DOHH2 (cell line): ENCODE measurements at regions not wholly inside any gene's neighbourhood (a gene's known extent, or its start where the extent isn't known, plus 50 kb on each side); places are given as distances from the start of the nearest gene placed in this dataset.

ENCODE experiments used
- CTCF ChIP-seq: fragments of 200-600 bp; sonication (generic); IDR thresholded peaks from one replicate; pipeline ENCODE4 v1.5.1; 2014; ENCODE audit warnings: antibody characterized with exemption, mild to moderate bottlenecking, low read depth, low read length; ENCODE audit not compliant: poor library complexity, severe bottlenecking
- EZH2phosphoT487 ChIP-seq: fragments of 200-600 bp; sonication (generic); IDR thresholded peaks from 2 replicates; pipeline ENCODE4 v1.6.1; 2017; ENCODE audit warnings: borderline replicate concordance, mild to moderate bottlenecking, antibody characterized with exemption, low read length, moderate library complexity, mixed read lengths

- TF ChIP-seq CTCF (no peak), EZH2phosphoT487 (no peak)
These were observed 128.7 kb upstream of the DEPDC1 start for GRCh38 chr1:68625624-68626023.
